ENCODE measurements at regions not wholly inside any gene's neighbourhood (a gene's known extent, or its start where the extent isn't known, plus 50 kb on each side); places are given as distances from the start of the nearest gene placed in this dataset.

GRCh38 chr17:77444984-77445759 lies 304.4 kb downstream of the SEC14L1 start:
- peak; percentile 35 for DNase-seq (ENCODE audit: low spot score)

GRCh38 chr17:77445760-77446532 lies 305.2 kb downstream of the SEC14L1 start:
- DNase-seq (ENCODE audit: low spot score): no peak

- DNase-seq (ENCODE audit: low spot score): no peak
These were observed 306.3 kb downstream of the SEC14L1 start for GRCh38 chr17:77446940-77447634.

DNA sequence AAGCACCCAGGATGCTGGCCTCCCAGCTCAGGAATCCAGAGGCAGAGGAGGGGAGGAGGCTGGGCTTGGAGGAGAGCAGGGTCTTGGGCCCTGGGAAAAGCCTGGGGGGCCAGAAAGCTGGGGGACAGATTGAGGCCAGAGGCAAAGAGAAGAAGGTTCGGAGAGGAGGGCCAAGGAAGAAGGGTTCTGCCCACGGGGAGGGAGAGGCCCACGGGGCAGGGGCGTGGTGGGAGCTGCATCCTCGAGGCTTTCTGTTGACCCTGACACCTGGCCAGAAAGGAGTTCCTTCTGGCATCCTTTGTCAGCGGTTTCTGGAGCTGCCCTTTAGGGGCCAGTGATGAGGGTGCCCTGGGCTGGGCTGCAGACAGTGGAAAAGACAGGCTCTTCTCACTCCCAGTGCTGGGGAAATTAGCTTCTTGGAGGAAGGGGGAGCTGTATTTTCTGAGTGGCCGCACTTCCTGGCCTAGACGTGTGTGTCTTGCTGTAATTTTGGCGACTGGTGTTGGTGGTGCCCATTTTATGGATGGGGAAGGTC lies 308.7 kb downstream of the SEC14L1 start:
- no peak for DNase-seq (ENCODE audit: low spot score)

- DNase-seq (ENCODE audit: low spot score): peak; percentile 70
These were observed 309.4 kb downstream of the SEC14L1 start for GRCh38 chr17:77449908-77450741.

DNA sequence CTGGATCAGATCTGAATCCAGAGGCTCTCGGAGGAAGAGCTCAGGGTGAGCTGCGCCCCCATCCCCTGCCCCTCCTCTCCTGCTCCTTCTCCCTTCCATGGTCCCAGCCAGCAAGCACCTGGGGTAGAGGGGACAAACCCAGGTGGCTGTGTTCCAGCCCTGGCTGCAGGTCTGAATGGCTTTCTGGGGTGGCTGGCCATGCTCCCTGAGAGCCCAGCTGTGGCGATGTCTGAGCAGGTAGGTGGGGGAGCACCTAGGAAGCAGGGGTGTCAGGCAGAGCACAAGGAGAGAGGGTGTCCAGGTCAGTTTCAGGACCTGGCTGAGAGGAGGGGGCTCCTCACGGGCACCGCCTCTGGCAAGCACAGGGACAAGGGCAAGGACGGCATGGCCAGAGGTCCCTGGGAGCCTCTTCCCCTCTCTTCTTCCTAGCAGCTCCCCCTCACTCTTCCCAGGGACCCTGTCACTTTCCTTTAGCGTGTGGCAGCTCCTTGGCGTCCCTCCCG lies 310.0 kb downstream of the SEC14L1 start:
- DNase-seq (ENCODE audit: low spot score): no peak

GRCh38 chr17:77451245-77451893 lies 310.6 kb downstream of the SEC14L1 start:
- DNase-seq (ENCODE audit: low spot score): peak; percentile 91

DNA sequence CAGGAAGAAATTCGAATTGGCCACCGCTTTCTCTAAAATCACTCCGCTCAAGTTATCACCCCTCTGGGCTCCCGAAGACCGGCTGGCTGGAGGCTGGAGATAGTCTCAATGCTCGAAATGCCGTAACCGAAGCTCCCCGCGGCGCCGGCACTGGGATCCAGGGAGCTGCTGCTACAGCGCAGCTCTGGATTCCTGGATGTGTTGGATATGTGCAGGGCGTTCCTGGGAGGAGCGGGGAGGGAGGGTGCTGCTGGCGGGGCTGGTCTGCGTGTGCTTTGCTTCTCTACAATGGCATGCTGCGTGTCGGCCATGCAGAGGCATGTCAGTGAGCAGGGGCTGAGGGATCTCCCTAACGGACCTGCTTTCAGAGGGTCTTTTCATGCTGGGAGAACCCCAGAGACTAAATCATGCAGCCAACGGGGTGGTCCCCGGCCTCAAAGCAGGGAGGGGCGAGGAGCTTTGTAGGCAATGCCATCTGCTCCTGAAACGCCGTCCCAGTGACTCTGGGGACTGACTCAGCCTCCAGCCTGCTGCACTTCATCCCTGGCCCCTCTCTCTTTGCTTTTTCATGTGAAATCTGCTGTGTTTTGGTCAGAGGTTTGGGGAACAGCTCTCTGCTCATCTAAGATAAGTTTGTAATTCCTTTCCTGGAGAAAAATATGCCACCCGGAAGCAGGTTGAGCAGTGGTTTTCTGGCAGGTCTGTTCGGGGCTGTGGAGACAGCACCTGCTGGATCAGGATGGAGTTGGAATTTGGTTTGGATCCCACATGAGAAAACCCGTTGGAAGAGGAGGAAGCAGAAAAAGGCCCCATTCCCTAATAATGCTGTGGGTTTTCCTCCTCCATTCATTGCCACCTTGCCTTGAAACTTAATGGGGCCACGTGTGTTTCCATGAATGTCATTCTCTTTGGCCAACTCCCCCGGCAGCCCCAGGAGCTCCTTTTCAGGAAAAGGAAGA lies 311.4 kb downstream of the SEC14L1 start:
- DNase-seq (ENCODE audit: low spot score): no peak

DNA sequence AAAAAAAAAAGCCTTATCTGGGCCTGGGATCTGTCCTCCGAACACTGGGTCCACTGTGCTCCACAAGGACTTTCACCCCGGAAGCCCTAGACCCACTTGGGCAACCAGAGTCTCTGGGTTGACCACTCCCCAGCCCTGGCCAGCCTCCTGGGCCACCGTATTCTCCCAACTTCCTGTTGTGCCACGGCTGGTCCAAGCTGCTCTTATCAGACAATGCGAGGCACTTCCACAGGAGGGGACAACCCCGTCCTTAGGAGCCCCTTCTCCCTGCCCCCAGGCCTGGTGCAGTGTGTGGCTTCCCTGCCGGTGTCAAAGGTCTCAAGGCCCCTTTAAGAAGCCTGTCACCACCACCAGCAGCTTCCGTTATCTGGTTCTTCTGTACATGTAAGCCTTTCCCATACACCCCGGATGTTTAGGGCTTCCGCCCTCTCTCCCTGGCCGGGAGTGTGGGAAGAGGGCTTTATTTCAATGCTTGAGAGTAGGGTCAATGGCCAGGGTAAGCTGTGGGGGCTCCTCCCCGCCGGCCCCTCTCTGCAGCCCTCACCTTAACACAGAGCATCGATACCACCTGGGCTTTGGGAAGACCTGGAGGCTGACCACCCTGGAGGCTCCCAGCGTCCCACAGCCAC lies 313.0 kb downstream of the SEC14L1 start:
- no peak for DNase-seq (ENCODE audit: low spot score)

DNA sequence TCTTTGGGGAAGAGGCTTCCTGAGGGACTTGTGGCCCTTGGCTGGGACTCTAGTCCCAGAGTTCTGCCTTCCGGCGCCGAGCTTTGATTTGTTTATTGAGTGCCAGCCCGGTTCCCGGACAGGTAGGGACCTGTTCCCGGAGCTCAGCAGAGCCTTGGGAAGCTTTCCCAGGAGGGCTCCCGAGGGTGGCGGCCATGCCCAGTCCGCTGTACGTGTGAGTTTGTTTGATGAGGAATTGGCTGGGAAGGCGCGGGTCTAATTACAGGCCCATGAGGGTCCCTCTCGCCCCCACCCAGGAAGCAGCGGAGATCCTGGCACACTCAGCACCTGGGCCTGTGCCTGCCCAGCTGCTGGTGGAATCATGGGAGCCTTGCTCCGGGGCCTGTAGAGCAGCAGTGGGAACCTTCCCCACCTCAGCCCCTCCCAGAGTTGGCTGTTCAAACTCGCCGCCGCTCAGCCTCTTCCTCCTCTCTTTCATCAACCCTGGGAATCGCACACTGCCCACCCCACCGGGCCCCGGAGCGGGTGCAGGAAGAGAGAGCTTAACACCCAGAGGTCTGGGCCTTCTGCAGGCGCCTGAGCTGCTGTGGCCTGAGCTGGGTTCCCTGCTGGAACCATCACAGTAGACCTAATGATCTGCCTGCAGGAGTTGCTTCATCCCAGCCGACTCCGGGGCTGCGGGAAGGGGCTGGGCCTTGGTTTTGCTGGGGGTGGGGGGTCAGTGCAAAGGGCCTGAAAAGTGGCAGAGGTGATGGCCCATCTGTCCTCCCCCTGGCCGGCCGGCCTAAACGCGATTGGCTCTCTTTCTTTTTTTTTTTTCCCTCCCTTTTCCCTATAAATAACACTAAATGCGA lies 313.7 kb downstream of the SEC14L1 start:
- no peak for DNase-seq (ENCODE audit: low spot score)

DNA sequence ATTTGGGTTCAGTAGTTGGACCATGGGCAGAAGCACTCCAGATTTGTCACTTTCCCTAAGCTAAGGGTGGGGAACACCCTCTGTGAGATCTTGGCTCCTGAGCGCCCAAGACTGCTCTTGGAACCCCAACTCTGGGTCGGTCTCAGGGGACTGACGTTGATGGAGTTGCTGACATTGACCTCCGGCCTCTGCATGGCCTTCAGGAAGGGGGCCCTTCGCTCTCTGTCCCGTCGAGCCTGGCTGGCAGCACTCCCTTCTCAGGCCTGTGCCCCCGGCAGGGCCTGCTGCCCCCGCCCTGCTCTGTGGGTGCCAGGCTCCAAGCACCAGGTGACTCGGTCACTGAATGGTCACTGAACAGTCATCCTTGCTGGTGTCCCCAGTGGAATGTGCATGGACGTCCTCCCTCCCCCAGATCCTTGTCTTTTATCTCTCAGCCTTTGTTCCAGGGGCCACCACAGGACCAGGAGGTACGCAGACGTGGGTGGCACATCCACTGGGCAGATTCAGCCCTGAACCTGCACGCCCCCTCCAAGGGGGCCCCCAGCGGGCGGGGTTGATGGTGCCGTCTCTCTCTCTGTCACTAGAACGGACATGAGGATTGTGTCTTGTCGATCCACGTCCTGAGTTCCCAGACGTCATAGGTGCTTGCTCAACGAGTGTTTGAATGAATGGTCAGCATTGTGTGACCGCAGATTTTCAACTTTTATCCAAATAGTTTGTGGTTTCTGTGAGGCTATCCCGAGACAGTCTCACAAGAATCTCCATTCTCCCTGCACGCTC lies 314.5 kb downstream of the SEC14L1 start:
- DNase-seq (ENCODE audit: low spot score): no peak

GRCh38 chr17:77455891-77456260 lies 315.1 kb downstream of the SEC14L1 start:
- DNase-seq (ENCODE audit: low spot score): no peak

GRCh38 chr17:77456271-77456950 lies 315.6 kb downstream of the SEC14L1 start:
- no peak for DNase-seq (ENCODE audit: low spot score)

GRCh38 chr17:77456951-77457548 lies 316.3 kb downstream of the SEC14L1 start:
- no peak for DNase-seq (ENCODE audit: low spot score)

DNA sequence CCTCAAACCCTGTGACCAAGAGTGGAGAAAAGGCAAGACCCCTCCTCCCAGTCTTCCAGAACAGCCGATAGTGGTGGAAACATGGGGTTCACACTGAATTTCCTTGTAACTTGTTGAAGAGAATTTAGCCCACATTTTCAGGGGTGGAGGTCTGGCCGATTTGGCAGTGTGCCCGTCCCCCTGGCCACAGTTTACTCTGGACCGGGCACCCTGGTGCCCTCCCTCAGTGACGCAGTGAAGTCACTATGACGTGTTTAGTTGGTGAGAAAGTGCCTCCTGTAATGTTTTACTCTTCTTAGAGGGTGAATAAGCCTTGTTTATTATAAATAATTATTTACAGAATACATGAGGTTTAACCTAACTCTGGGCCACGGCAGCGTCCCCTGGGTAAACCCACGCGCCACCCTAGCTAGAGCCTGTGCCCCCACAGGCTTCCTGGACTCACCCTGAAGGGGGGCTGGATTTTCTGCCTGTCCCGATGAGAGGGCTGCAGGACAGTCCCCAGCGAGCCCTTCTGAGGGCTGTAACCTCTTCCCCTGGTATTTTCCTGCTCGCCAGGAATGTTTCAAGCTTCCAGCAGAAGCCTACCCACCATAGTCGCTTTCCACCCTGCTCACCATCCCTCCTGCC lies 316.9 kb downstream of the SEC14L1 start:
- DNase-seq (ENCODE audit: low spot score): no peak
